Activated B cell treated with CpG ODN at 0.5 μM for 24 hours (primary cell): ENCODE measurements at regions not wholly inside any gene's neighbourhood (a gene's known extent, or its start where the extent isn't known, plus 50 kb on each side); places are given as distances from the start of the nearest gene placed in this dataset.

Experiments
- ATAC-seq: fragments of 200-7000 bp; cut with Tn5 transposase; one replicate; pipeline ENCODE4 v1.10.0; 2021; ENCODE audit warnings: low read depth, mild to moderate bottlenecking, moderate library complexity
- CTCF ChIA-PET: fragments of 350-600 bp; sonication (Branson Sonifier 250); formaldehyde crosslinking; loops from one replicate; lab custom pipeline; 2021; ENCODE audit warnings: antibody characterized with exemption; lab: Charles Lee
- POLR2A ChIA-PET: fragments of 350-600 bp; sonication (Branson Sonifier 250); formaldehyde crosslinking; loops from one replicate; lab custom pipeline; 2021; ENCODE audit warnings: antibody characterized with exemption; lab: Charles Lee
- DNase-seq: peaks from one replicate; pipeline ENCODE4 v3.0.0; 2022
- H3K27ac Mint-ChIP-seq: one replicate; pipeline ENCODE4 v1.8.0; 2020; ENCODE audit warnings: mixed read lengths
- H3K27me3 Mint-ChIP-seq: one replicate; pipeline ENCODE4 v1.8.0; 2021; ENCODE audit warnings: mixed read lengths
- H3K36me3 Mint-ChIP-seq: one replicate; pipeline ENCODE4 v1.8.0; 2021; ENCODE audit warnings: low read depth, mixed read lengths
- H3K4me1 Mint-ChIP-seq: one replicate; pipeline ENCODE4 v1.8.0; 2021; ENCODE audit warnings: mixed read lengths
- H3K4me3 Mint-ChIP-seq: one replicate; pipeline ENCODE4 v1.8.0; 2020; ENCODE audit warnings: mild to moderate bottlenecking, mixed read lengths
- H3K9me3 Mint-ChIP-seq: one replicate; pipeline ENCODE4 v1.8.0; 2020; ENCODE audit warnings: mixed read lengths
- CTCF ChIP-seq: fragments of 200-600 bp; IDR thresholded peaks from one replicate; pipeline ENCODE4 v1.8.0; 2022; ENCODE audit warnings: antibody characterized with exemption, mild to moderate bottlenecking
- intact Hi-C: fragments of 100-400 bp; cut with micrococcal nuclease; formaldehyde crosslinking; loops from one replicate; pipeline ENCODE4 v1.15.1; 2024

GRCh38 chr7:145065473-145065872 lies 229.6 kb upstream of the TPK1 start:
- H3K9me3 Mint-ChIP-seq = no peaks in the 10 kb centered on the region
- no peaks in the 10 kb centered on the region for H3K27me3 Mint-ChIP-seq
- no peaks in the 10 kb centered on the region for H3K36me3 Mint-ChIP-seq
- H3K4me1 Mint-ChIP-seq = no peaks in the 10 kb centered on the region
- DNase-seq = no peak
- H3K4me3 Mint-ChIP-seq = no peak overlapping the region
- ChIA-PET CTCF (no interaction called here), POLR2A (no interaction called here)
- intact Hi-C loops = no loop called here
- no peak overlapping the region for H3K27ac Mint-ChIP-seq
- TF ChIP-seq CTCF = no peak
- no peak for ATAC-seq

GRCh38 chr7:145064114-145064513 lies 228.3 kb upstream of the TPK1 start:
- no peak for TF ChIP-seq CTCF
- Mint-ChIP-seq H3K36me3 (no peaks in the 10 kb centered on the region), H3K4me3 (no peak overlapping the region), H3K4me1 (no peaks in the 10 kb centered on the region), H3K27ac (no peak overlapping the region), H3K27me3 (no peaks in the 10 kb centered on the region), H3K9me3 (no peaks in the 10 kb centered on the region)
- DNase-seq (no peak), ATAC-seq (no peak)
- ChIA-PET POLR2A (no interaction called here), CTCF (no interaction called here)
- intact Hi-C loops = no loop called here

- POLR2A ChIA-PET = no interaction called here
- intact Hi-C loops = no loop called here
- ATAC-seq = no peak
Measured at GRCh38 chr7:145053781-145054180, 217.9 kb upstream of the TPK1 start.

GRCh38 chr7:145050415-145050814 lies 214.6 kb upstream of the TPK1 start:
- ChIA-PET POLR2A (no interaction called here), CTCF (no interaction called here)
- Mint-ChIP-seq H3K27me3 (no peaks in the 10 kb centered on the region), H3K4me1 (no peaks in the 10 kb centered on the region), H3K27ac (no peak overlapping the region), H3K36me3 (no peaks in the 10 kb centered on the region), H3K9me3 (peaks cover 3% of the 10 kb centered on the region), H3K4me3 (no peak overlapping the region)
- intact Hi-C loops = no loop called here
- no peak for TF ChIP-seq CTCF
- DNase-seq (no peak), ATAC-seq (no peak)

More at GRCh38 chr7:145053781-145054180, 217.9 kb upstream of the TPK1 start:
- DNase-seq = no peak
- no peak for TF ChIP-seq CTCF
- Mint-ChIP-seq H3K4me3 (no peak overlapping the region), H3K9me3 (peaks cover 3% of the 10 kb centered on the region), H3K36me3 (no peaks in the 10 kb centered on the region), H3K27ac (no peak overlapping the region), H3K4me1 (no peaks in the 10 kb centered on the region), H3K27me3 (no peaks in the 10 kb centered on the region)
- CTCF ChIA-PET = no interaction called here

- peak; percentile 56 for TF ChIP-seq CTCF
- H3K4me3 Mint-ChIP-seq = no peak overlapping the region
Measured at GRCh38 chr7:145036604-145037405, 201.0 kb upstream of the TPK1 start.

More at GRCh38 chr7:145036604-145037405, 201.0 kb upstream of the TPK1 start:
- Mint-ChIP-seq H3K27me3 (peaks cover 2% of the 10 kb centered on the region), H3K9me3 (peaks cover 3% of the 10 kb centered on the region), H3K4me1 (peaks cover 1% of the 10 kb centered on the region), H3K36me3 (no peaks in the 10 kb centered on the region), H3K27ac (no peak overlapping the region)
- DNase-seq (no peak), ATAC-seq (no peak)
- ChIA-PET POLR2A (no interaction called here), CTCF (interaction anchor here (0.6 to 3.1 kb wide), 9 partner anchors 9 to 1058 kb away, joined by 3 to 31 read pairs (median 3); no protein-coding TSS in a partner anchor)
- intact Hi-C loops = loop anchor here (1.0 to 2.0 kb wide), 2 partner anchors 298 to 1053 kb away; no protein-coding TSS in a partner anchor
